SK-N-SH treated with all-trans-retinoic acid at 6 μM for 48 hours (cell line): ENCODE measurements at regions not wholly inside any gene's neighbourhood (a gene's known extent, or its start where the extent isn't known, plus 50 kb on each side); places are given as distances from the start of the nearest gene placed in this dataset.

Experiments used
- ARNTL ChIP-seq: fragments of 450-650 bp; formaldehyde crosslinking; IDR thresholded peaks from 2 replicates; pipeline ENCODE4 v1.5.0; 2020; ENCODE audit warnings: low read depth, mild to moderate bottlenecking, moderate library complexity, borderline replicate concordance
- CSDC2 ChIP-seq: fragments of 250-450 bp; sonication (Bioruptor Pico); IDR thresholded peaks from 2 replicates; pipeline ENCODE4 v1.5.0; 2020; ENCODE audit warnings: mild to moderate bottlenecking, moderate library complexity
- ESRRG ChIP-seq: fragments of 250-450 bp; sonication (Bioruptor Pico); IDR thresholded peaks from 2 replicates; pipeline ENCODE4 v1.6.1; 2021; ENCODE audit warnings: mild to moderate bottlenecking
- POU6F1 ChIP-seq: fragments of 250-450 bp; sonication (Bioruptor Pico); IDR thresholded peaks from 2 replicates; pipeline ENCODE4 v1.8.0; 2021; ENCODE audit warnings: low read depth, mild to moderate bottlenecking, moderate library complexity, borderline replicate concordance
- RARB ChIP-seq: fragments of 250-450 bp; sonication (Bioruptor Pico); IDR thresholded peaks from 2 replicates; pipeline ENCODE4 v1.8.0; 2021; ENCODE audit warnings: mild to moderate bottlenecking, moderate library complexity
- TCF4 ChIP-seq: fragments of 250-450 bp; sonication (Bioruptor Pico); IDR thresholded peaks from 2 replicates; pipeline ENCODE4 v1.8.0; 2021; ENCODE audit warnings: mild to moderate bottlenecking, moderate library complexity, borderline replicate concordance
- TOX ChIP-seq: fragments of 250-450 bp; sonication (Bioruptor Pico); IDR thresholded peaks from 2 replicates; pipeline ENCODE4 v1.8.0; 2021; ENCODE audit warnings: mild to moderate bottlenecking, moderate library complexity, borderline replicate concordance
- TSHZ2 ChIP-seq: fragments of 250-450 bp; sonication (Bioruptor Pico); IDR thresholded peaks from 2 replicates; pipeline ENCODE4 v1.5.0; 2020; ENCODE audit warnings: mild to moderate bottlenecking, moderate library complexity
- ZFP30 ChIP-seq: fragments of 450-650 bp; formaldehyde crosslinking; IDR thresholded peaks from 2 replicates; pipeline ENCODE4 v1.5.0; 2022; ENCODE audit warnings: mild to moderate bottlenecking, moderate library complexity
- ZNF565 ChIP-seq: fragments of 450-650 bp; formaldehyde crosslinking; conservative IDR thresholded peaks from 2 replicates; pipeline ENCODE4 v1.5.0; 2020; ENCODE audit warnings: low read depth, mild to moderate bottlenecking, moderate library complexity
- ZNF70 ChIP-seq: fragments of 450-650 bp; formaldehyde crosslinking; IDR thresholded peaks from 2 replicates; pipeline ENCODE4 v1.5.0; 2020; ENCODE audit warnings: mild to moderate bottlenecking, moderate library complexity
- ZNF8 ChIP-seq: fragments of 450-650 bp; formaldehyde crosslinking; IDR thresholded peaks from 2 replicates; pipeline ENCODE4 v1.5.0; 2020; ENCODE audit warnings: mild to moderate bottlenecking, moderate library complexity
- TF ChIP-seq, protein P1 (sequence below): fragments of 250-450 bp; sonication (Bioruptor Pico); IDR thresholded peaks from 2 replicates; pipeline ENCODE4 v1.8.0; 2020; ENCODE audit warnings: mild to moderate bottlenecking, moderate library complexity, borderline replicate concordance

- TF ChIP-seq TOX (CRISPR knock-in tag), result no peak
- no peak for TF ChIP-seq POU6F1 (CRISPR knock-in tag)
- TF ChIP-seq TSHZ2, result no peak
- TF ChIP-seq ZNF565 (CRISPR knock-in tag), result no peak
- TF ChIP-seq ZNF8 (CRISPR knock-in tag), result no peak
- TF ChIP-seq ARNTL (CRISPR knock-in tag), result no peak
- no peak for TF ChIP-seq ZFP30 (CRISPR knock-in tag)
- TF ChIP-seq, protein P1, sequence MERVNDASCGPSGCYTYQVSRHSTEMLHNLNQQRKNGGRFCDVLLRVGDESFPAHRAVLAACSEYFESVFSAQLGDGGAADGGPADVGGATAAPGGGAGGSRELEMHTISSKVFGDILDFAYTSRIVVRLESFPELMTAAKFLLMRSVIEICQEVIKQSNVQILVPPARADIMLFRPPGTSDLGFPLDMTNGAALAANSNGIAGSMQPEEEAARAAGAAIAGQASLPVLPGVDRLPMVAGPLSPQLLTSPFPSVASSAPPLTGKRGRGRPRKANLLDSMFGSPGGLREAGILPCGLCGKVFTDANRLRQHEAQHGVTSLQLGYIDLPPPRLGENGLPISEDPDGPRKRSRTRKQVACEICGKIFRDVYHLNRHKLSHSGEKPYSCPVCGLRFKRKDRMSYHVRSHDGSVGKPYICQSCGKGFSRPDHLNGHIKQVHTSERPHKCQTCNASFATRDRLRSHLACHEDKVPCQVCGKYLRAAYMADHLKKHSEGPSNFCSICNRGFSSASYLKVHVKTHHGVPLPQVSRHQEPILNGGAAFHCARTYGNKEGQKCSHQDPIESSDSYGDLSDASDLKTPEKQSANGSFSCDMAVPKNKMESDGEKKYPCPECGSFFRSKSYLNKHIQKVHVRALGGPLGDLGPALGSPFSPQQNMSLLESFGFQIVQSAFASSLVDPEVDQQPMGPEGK (CRISPR knock-in tag), result no peak
- no peak for TF ChIP-seq TCF4 (CRISPR knock-in tag)
- TF ChIP-seq RARB, result no peak
- TF ChIP-seq ZNF70 (CRISPR knock-in tag), result no peak
- TF ChIP-seq ESRRG (CRISPR knock-in tag), result no peak
- TF ChIP-seq CSDC2 (CRISPR knock-in tag), result no peak
Measured at GRCh38 chr1:56081173-56081572, 498.2 kb downstream of the PLPP3 start.
